ENCODE measurements at regions not wholly inside any gene's neighbourhood (a gene's known extent, or its start where the extent isn't known, plus 50 kb on each side); places are given as distances from the start of the nearest gene placed in this dataset.

DNA sequence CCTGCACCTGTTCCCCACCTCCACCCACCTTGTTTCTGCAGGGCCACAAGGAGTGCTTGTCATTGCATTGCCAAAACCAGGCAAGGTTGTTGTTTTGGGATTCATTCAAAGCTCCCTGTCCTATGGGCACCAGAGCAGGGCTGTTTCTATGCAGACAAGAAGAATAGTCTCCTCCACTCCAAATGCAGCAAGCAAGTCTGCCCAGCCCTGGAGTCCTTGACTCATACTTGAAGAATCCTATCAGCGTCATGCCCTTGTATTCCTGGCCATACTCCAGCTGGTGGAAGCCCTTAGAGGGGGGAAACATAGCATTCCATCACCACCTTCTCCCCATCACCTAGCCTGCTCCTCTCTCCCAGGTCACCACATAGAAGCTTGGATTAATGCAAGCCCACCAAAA is 145.3 kb upstream of the ECI2 start:
- H3K27ac ChIP-seq, result no peak overlapping the region
- peak; percentile 54 to 81 for ATAC-seq (ENCODE audit: low FRiP score in 2 of 2)
- DNase-seq, result no peak
- peaks cover 0 to 12% (median 9%) of the 10 kb centered on the region in 4 donors for H3K4me1 ChIP-seq
- no peak for TF ChIP-seq EP300 (IDR thresholded peaks at IDR 0.05)
- 70 to 72% methylated on average over 1 of the region's 1 CpG for WGBS, 2 donors
- no peaks in the 10 kb centered on the region for H3K27me3 ChIP-seq
- no peaks in the 10 kb centered on the region for H3K9me3 ChIP-seq
- H3K36me3 ChIP-seq, result no peaks in the 10 kb centered on the region
- H3K4me3 ChIP-seq, result no peak overlapping the region

DNA sequence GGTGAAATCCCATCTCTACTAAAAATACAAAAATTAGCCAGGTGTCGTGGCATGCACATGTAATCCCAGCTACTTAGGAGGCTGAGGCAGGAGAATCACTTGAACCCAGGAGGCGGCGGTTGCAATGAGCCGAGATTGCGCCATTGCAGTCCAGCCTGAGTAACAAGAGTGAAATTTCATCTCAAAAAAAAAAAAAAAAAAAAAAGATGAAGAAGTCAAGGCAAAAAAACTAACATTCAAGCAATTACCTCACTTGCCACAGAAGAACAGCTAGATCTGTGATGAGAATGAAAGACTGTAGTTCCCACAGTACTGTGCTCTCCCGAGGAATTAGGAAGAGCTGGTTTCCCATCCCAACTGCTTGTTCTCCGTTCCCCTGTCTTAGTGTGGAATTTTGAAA is 144.7 kb upstream of the ECI2 start:
- ATAC-seq (ENCODE audit: low FRiP score in 2 of 2), result no peak
- no peaks in the 10 kb centered on the region for H3K27me3 ChIP-seq
- no peak overlapping the region for H3K4me3 ChIP-seq
- TF ChIP-seq, protein P1, sequence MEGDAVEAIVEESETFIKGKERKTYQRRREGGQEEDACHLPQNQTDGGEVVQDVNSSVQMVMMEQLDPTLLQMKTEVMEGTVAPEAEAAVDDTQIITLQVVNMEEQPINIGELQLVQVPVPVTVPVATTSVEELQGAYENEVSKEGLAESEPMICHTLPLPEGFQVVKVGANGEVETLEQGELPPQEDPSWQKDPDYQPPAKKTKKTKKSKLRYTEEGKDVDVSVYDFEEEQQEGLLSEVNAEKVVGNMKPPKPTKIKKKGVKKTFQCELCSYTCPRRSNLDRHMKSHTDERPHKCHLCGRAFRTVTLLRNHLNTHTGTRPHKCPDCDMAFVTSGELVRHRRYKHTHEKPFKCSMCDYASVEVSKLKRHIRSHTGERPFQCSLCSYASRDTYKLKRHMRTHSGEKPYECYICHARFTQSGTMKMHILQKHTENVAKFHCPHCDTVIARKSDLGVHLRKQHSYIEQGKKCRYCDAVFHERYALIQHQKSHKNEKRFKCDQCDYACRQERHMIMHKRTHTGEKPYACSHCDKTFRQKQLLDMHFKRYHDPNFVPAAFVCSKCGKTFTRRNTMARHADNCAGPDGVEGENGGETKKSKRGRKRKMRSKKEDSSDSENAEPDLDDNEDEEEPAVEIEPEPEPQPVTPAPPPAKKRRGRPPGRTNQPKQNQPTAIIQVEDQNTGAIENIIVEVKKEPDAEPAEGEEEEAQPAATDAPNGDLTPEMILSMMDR (IDR thresholded peaks at IDR 0.05), result no peak
- TF ChIP-seq POLR2A (IDR thresholded peaks at IDR 0.05) (no peak), POLR2AphosphoS5 (IDR thresholded peaks at IDR 0.05) (no peak), EP300 (IDR thresholded peaks at IDR 0.05) (no peak)
- no peaks in the 10 kb centered on the region for H3K36me3 ChIP-seq
- no peak for DNase-seq
- 94 to 96% methylated on average over 7 of the region's 7 CpGs for WGBS, 2 donors
- no peaks in the 10 kb centered on the region for H3K9me3 ChIP-seq
- peaks cover 0 to 12% (median 9%) of the 10 kb centered on the region in 4 donors for H3K4me1 ChIP-seq
- H3K27ac ChIP-seq, result no peak overlapping the region

DNA sequence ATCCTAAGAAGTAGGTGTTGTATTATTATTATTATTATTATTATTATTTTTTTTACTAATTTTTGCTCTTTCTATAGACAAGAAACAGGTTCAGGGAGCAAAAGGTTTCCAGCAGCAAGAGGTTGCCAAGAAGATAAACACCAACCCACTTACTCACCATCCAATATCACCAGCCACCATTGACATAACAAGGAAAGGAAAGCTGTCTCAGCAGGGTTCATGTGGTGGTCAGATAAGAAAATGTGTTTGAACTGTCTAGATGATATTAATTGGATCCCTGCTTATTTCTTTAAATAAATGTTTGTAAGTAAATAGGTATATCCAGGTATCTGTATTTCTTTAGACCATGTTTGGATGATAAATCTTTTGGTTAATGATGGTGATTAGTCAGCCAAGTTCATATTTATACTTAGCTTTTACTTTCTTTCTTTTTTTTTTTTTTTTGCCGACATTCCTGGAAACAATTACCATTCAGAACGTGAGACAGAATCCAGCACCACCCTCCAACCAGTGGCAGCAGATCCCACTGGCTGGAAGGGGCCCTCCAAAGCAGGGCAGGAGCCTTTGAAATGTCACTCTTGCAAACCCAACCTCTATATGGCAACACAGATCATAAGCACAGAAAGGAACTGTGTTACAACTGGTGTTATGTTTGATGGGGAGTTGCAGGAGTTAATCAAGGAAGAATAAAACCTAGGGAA is 139.2 kb upstream of the ECI2 start:
- DNase-seq, result no peak
- no peak overlapping the region for H3K27ac ChIP-seq
- H3K9me3 ChIP-seq, result no peaks in the 10 kb centered on the region
- H3K4me1 ChIP-seq, result no peaks in the 10 kb centered on the region
- no peaks in the 10 kb centered on the region for H3K27me3 ChIP-seq
- no peak for TF ChIP-seq EP300 (IDR thresholded peaks at IDR 0.05)
- TF ChIP-seq, protein P1 (IDR thresholded peaks at IDR 0.05), result no peak
- ATAC-seq (ENCODE audit: low FRiP score in 2 of 2), result no peak
- WGBS, 2 donors, result 19 to 34% methylated on average over 2 of the region's 2 CpGs
- H3K36me3 ChIP-seq, result no peaks in the 10 kb centered on the region
- no peak overlapping the region for H3K4me3 ChIP-seq

DNA sequence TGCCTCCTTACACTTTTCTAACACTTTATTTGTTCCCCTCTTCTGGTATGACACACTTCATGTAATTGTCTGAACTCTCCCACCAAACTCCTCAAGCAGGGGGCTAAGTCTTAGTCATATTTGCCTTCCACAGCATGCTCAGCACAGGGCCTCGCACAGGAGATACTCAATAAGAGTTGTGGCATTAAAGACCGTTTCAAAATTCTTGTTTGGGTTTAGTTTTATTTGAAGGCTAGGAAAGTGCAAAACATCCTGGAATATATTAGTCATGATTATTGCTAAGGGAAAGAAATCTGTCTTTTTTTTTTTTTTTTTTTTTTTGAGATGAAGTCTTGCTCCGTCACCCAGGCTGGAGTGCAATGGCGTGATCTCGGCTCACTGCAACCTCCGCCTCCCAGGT is 137.6 kb upstream of the ECI2 start:
- ATAC-seq (ENCODE audit: low FRiP score in 2 of 2), result no peak

DNA sequence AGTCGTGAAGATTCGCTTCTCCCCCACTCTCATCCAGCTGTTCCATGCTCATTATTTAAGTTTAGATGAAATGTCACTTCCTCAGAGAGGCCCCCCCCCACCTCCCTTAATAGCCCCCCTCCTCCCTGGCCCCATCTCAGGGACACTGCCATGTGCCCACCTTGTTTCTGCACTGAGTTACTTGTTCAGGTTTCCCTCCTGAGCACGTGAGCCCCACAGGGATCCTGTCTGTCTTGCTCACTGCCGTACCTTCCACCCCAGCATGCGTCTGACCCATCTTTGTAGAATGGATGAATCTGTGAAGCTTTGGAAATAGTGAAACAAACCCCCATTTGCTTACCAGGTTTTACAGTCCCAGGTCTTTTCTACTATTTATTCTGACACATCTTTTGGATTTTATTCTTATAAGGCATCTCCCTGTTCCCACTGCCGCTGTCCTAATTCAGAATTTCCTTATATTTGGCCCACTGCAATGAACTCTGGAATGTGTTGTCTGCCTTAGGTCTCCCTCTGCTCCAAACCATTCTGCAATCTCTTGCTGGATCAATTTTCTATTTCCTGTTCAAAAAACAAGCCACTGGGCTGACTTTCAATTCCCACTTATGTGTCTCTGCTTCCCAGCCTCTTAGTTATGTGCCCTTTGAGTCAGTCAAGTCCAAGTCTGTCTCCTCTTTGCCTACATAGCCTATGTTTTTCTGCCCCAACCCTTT is 136.5 kb upstream of the ECI2 start:
- H3K27me3 ChIP-seq, result no peaks in the 10 kb centered on the region
- ATAC-seq (ENCODE audit: low FRiP score in 2 of 2), result no peak
- no peak for TF ChIP-seq POLR2A (IDR thresholded peaks at IDR 0.05)
- TF ChIP-seq POLR2AphosphoS5 (IDR thresholded peaks at IDR 0.05), result no peak
- TF ChIP-seq, protein P1 (IDR thresholded peaks at IDR 0.05), result no peak
- TF ChIP-seq EP300 (IDR thresholded peaks at IDR 0.05), result no peak

More for the DNA sequence above, 137.6 kb upstream of the ECI2 start:
- no peak for DNase-seq
- no peak overlapping the region for H3K27ac ChIP-seq
- H3K36me3 ChIP-seq, result no peaks in the 10 kb centered on the region
- TF ChIP-seq, protein P1 (IDR thresholded peaks at IDR 0.05), result no peak
- TF ChIP-seq POLR2A (IDR thresholded peaks at IDR 0.05) (no peak), POLR2AphosphoS5 (IDR thresholded peaks at IDR 0.05) (no peak), EP300 (IDR thresholded peaks at IDR 0.05) (no peak)
- H3K4me3 ChIP-seq, result no peak overlapping the region
- whole genome bisulfite sequencing, 2 donors, result 93 to 94% methylated on average over 6 of the region's 6 CpGs
- no peaks in the 10 kb centered on the region for H3K4me1 ChIP-seq
- no peaks in the 10 kb centered on the region for H3K27me3 ChIP-seq
- no peaks in the 10 kb centered on the region for H3K9me3 ChIP-seq

More for the DNA sequence above, 136.5 kb upstream of the ECI2 start:
- Histone ChIP-seq H3K4me1 (no peaks in the 10 kb centered on the region), H3K9me3 (no peaks in the 10 kb centered on the region), H3K27ac (no peak overlapping the region), H3K36me3 (no peaks in the 10 kb centered on the region), H3K4me3 (no peak overlapping the region)
- WGBS, 2 donors, result 91 to 95% methylated on average over 6 of the region's 6 CpGs
- no peak for DNase-seq
